Ishikawa (cell line): ENCODE measurements at regions not wholly inside any gene's neighbourhood (a gene's known extent, or its start where the extent isn't known, plus 50 kb on each side); places are given as distances from the start of the nearest gene placed in this dataset.

Experiments used
- CEBPB ChIP-seq: IDR thresholded peaks from 2 replicates; pipeline ENCODE4 v1.6.1; 2012
- CREB1 ChIP-seq: IDR thresholded peaks from 2 replicates; pipeline ENCODE4 v1.6.1; 2012; ENCODE audit warnings: low read depth
- EP300 ChIP-seq: IDR thresholded peaks from 2 replicates; pipeline ENCODE4 v1.6.1; 2012; ENCODE audit warnings: borderline replicate concordance
- FOXM1 ChIP-seq: IDR thresholded peaks from 2 replicates; pipeline ENCODE4 v1.6.1; 2012; ENCODE audit warnings: low read depth, borderline replicate concordance
- MAX ChIP-seq: IDR thresholded peaks from 2 replicates; pipeline ENCODE4 v1.6.1; 2012
- NFIC ChIP-seq: IDR thresholded peaks from 2 replicates; pipeline ENCODE4 v1.6.1; 2012
- RAD21 ChIP-seq: IDR thresholded peaks from 2 replicates; pipeline ENCODE4 v1.6.1; 2012; ENCODE audit warnings: low read depth
- REST ChIP-seq: IDR thresholded peaks from 2 replicates; pipeline ENCODE4 v1.6.1; 2012; ENCODE audit warnings: low read depth, mild to moderate bottlenecking
- TAF1 ChIP-seq: IDR thresholded peaks from 2 replicates; pipeline ENCODE4 v1.6.1; 2012; ENCODE audit warnings: low read depth, mild to moderate bottlenecking
- TCF12 ChIP-seq: IDR thresholded peaks from 2 replicates; pipeline ENCODE4 v1.6.1; 2012; ENCODE audit warnings: low read depth
- USF1 ChIP-seq: IDR thresholded peaks from 2 replicates; pipeline ENCODE4 v1.6.1; 2012
- YY1 ChIP-seq: IDR thresholded peaks from 2 replicates; pipeline ENCODE4 v1.6.1; 2012; ENCODE audit warnings: low read depth

GRCh38 chr3:177658354-177658753, 461.1 kb upstream of the TBL1XR1 start:
- TF ChIP-seq NFIC (no peak), TCF12 (peak; percentile 81; the same call in 1 of the 2 replicates), RAD21 (peak; percentile 35; the same call in 1 of the 2 replicates), MAX (peak; percentile 86), CEBPB (no peak), TAF1 (0 out of 2 replicates have a peak, but pooled peaks have one; percentile 30), EP300 (peak; percentile 78), FOXM1 (peak; percentile 88), USF1 (peak; percentile 17; the same call in 1 of the 2 replicates), CREB1 (no peak), YY1 (no peak), REST (no peak)
